ENCODE measurements at regions not wholly inside any gene's neighbourhood (a gene's known extent, or its start where the extent isn't known, plus 50 kb on each side); places are given as distances from the start of the nearest gene placed in this dataset.

- Histone ChIP-seq H3K9me3 (no peaks in the 10 kb centered on the region), H3K4me1 (peaks cover 0 to 63% (median 3%) of the 10 kb centered on the region in 4 donors), H3K27me3 (no peaks in the 10 kb centered on the region), H3K36me3 (peaks cover 0 to 8% (median 0%) of the 10 kb centered on the region in 3 donors), H3K4me3 (no peak overlapping the region), H3K27ac (peak overlapping the region in 2 of 4 donors; percentile 57 to 85)
- TF ChIP-seq, protein P1, sequence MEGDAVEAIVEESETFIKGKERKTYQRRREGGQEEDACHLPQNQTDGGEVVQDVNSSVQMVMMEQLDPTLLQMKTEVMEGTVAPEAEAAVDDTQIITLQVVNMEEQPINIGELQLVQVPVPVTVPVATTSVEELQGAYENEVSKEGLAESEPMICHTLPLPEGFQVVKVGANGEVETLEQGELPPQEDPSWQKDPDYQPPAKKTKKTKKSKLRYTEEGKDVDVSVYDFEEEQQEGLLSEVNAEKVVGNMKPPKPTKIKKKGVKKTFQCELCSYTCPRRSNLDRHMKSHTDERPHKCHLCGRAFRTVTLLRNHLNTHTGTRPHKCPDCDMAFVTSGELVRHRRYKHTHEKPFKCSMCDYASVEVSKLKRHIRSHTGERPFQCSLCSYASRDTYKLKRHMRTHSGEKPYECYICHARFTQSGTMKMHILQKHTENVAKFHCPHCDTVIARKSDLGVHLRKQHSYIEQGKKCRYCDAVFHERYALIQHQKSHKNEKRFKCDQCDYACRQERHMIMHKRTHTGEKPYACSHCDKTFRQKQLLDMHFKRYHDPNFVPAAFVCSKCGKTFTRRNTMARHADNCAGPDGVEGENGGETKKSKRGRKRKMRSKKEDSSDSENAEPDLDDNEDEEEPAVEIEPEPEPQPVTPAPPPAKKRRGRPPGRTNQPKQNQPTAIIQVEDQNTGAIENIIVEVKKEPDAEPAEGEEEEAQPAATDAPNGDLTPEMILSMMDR (IDR thresholded peaks at IDR 0.05): no peak
- no peak for TF ChIP-seq POLR2A (IDR thresholded peaks at IDR 0.05)
- peak in 1 of 3 donors; percentile 48 for DNase-seq
Measured at GRCh38 chr7:130908345-130909160, 174.5 kb upstream of the KLF14 start.

GRCh38 chr7:130909161-130909836 lies 175.3 kb upstream of the KLF14 start:
- peak overlapping the region in 2 of 4 donors; percentile 6 to 20 for H3K4me3 ChIP-seq
- H3K9me3 ChIP-seq: no peaks in the 10 kb centered on the region
- H3K4me1 ChIP-seq: peaks cover 0 to 64% (median 8%) of the 10 kb centered on the region in 4 donors
- H3K36me3 ChIP-seq: peaks cover 0 to 8% (median 0%) of the 10 kb centered on the region in 3 donors
- H3K27ac ChIP-seq: peak overlapping the region in 3 of 4 donors; percentile 0 to 85 (median 57)
- no peaks in the 10 kb centered on the region for H3K27me3 ChIP-seq
- TF ChIP-seq, protein P1 (IDR thresholded peaks at IDR 0.05): no peak
- TF ChIP-seq POLR2A (IDR thresholded peaks at IDR 0.05): no peak
- peak in 2 of 3 donors; percentile 14 to 47 for DNase-seq

- Histone ChIP-seq H3K36me3 (peaks cover 0 to 8% (median 0%) of the 10 kb centered on the region in 3 donors), H3K4me3 (peak overlapping the region in 2 of 4 donors; percentile 51 to 52), H3K27me3 (no peaks in the 10 kb centered on the region), H3K27ac (peak overlapping the region in 3 of 4 donors; percentile 0 to 85 (median 57)), H3K9me3 (no peaks in the 10 kb centered on the region), H3K4me1 (peaks cover 0 to 64% (median 10%) of the 10 kb centered on the region in 4 donors)
- TF ChIP-seq, protein P1 (IDR thresholded peaks at IDR 0.05): no peak
- no peak for TF ChIP-seq POLR2A (IDR thresholded peaks at IDR 0.05)
- DNase-seq: no peak
Measured at GRCh38 chr7:130909881-130910672, 176.1 kb upstream of the KLF14 start.

GRCh38 chr7:130910949-130911944 lies 177.2 kb upstream of the KLF14 start:
- no peaks in the 10 kb centered on the region for H3K27me3 ChIP-seq
- H3K27ac ChIP-seq: peak overlapping the region; percentile 78 to 88 (median 86)
- DNase-seq: no peak
- peak overlapping the region in 2 of 4 donors; percentile 51 to 52 for H3K4me3 ChIP-seq
- TF ChIP-seq, protein P1 (IDR thresholded peaks at IDR 0.05): no peak
- peak in 1 of 2 donors; percentile 26 for TF ChIP-seq POLR2A (IDR thresholded peaks at IDR 0.05)
- H3K4me1 ChIP-seq: peaks cover 0 to 64% (median 12%) of the 10 kb centered on the region in 4 donors
- H3K36me3 ChIP-seq: no peaks in the 10 kb centered on the region
- H3K9me3 ChIP-seq: no peaks in the 10 kb centered on the region

Data from Peyer's patch (tissue), 4 donors.